PC-9 (cell line): ENCODE measurements at regions not wholly inside any gene's neighbourhood (a gene's known extent, or its start where the extent isn't known, plus 50 kb on each side); places are given as distances from the start of the nearest gene placed in this dataset.

Experiments used
- BruUV-seq: library from RNA; stranded (reverse); fragments of 400-500 nt; replicated peaks from 2 replicates; lab custom pipeline; 2021; lab: Mats Ljungman, UMichigan
- CTCF ChIA-PET: fragments of 300-600 bp; sonication (Branson Sonifier 250); formaldehyde crosslinking; loops from one replicate; lab custom pipeline; 2022; ENCODE audit warnings: antibody characterized with exemption; lab: Charles Lee
- POLR2A ChIA-PET: fragments of 300-600 bp; sonication (Branson Sonifier 250); formaldehyde crosslinking; loops from one replicate; lab custom pipeline; 2022; ENCODE audit warnings: antibody characterized with exemption; ENCODE audit not compliant: unreplicated experiment; lab: Charles Lee
- DNase-seq, 2 experiments: peaks; one replicate each; pipeline versions ENCODE4 v3.0.0 to v3.0.0-alpha.2; 2015 to 2022; ENCODE audit warnings: mixed read lengths in 1 of 2
- H2AFZ ChIP-seq: fragments of 200-600 bp; sonication (generic); 2 replicates; pipeline ENCODE4 v1.8.1; 2017; ENCODE audit warnings: antibody characterized with exemption
- H3F3A ChIP-seq: fragments of 200-600 bp; sonication (generic); 2 replicates; pipeline ENCODE4 v1.8.1; 2017; ENCODE audit warnings: antibody characterized with exemption, mild to moderate bottlenecking, low read depth; ENCODE audit not compliant: insufficient read depth
- H3K27ac ChIP-seq: fragments of 200-600 bp; sonication (generic); 2 replicates; pipeline ENCODE4 v1.6.1; 2016; ENCODE audit warnings: mixed run types
- H3K27me3 ChIP-seq: fragments of 200-600 bp; sonication (generic); 2 replicates; pipeline ENCODE4 v1.6.1; 2016; ENCODE audit warnings: low read depth, mixed run types; ENCODE audit not compliant: insufficient read depth
- H3K36me3 ChIP-seq: fragments of 200-600 bp; sonication (generic); 2 replicates; pipeline ENCODE4 v1.6.1; 2016; ENCODE audit warnings: low read depth, mixed run types
- H3K4me1 ChIP-seq: fragments of 200-600 bp; sonication (generic); replicated peaks from 2 replicates; pipeline ENCODE4 v1.6.1; 2016; ENCODE audit warnings: mixed run types; ENCODE audit not compliant: insufficient read depth
- H3K4me2 ChIP-seq: fragments of 200-600 bp; sonication (generic); 2 replicates; pipeline ENCODE4 v1.6.1; 2017; ENCODE audit warnings: mixed run types
- H3K4me3 ChIP-seq: fragments of 200-600 bp; sonication (generic); 2 replicates; pipeline ENCODE4 v1.6.1; 2016; ENCODE audit warnings: mixed run types
- H3K79me2 ChIP-seq: fragments of 200-600 bp; sonication (generic); 2 replicates; pipeline ENCODE4 v1.6.1; 2017; ENCODE audit warnings: low read depth, mixed run types
- H3K9me2 ChIP-seq: fragments of 200-600 bp; sonication (generic); 2 replicates; pipeline ENCODE4 v1.8.1; 2017; ENCODE audit warnings: mild to moderate bottlenecking; ENCODE audit not compliant: insufficient read depth
- H3K9me3 ChIP-seq: fragments of 200-600 bp; sonication (generic); 2 replicates; pipeline ENCODE4 v1.8.1; 2016; ENCODE audit warnings: low read depth; ENCODE audit not compliant: insufficient read depth
- H4K20me1 ChIP-seq: fragments of 200-600 bp; sonication (generic); 2 replicates; pipeline ENCODE4 v1.8.1; 2017; ENCODE audit not compliant: insufficient read depth
- CTCF ChIP-seq: fragments of 200-600 bp; sonication (generic); conservative IDR thresholded peaks from 2 replicates; pipeline ENCODE4 v1.6.1; 2017; ENCODE audit warnings: mixed run types, antibody characterized with exemption, mild to moderate bottlenecking, moderate library complexity
- EZH2 ChIP-seq: fragments of 200-600 bp; sonication (generic); IDR thresholded peaks from 2 replicates; pipeline ENCODE4 v1.8.0; 2017; ENCODE audit warnings: antibody characterized with exemption, low read depth
- intact Hi-C: fragments of 100-400 bp; cut with micrococcal nuclease; formaldehyde crosslinking; loops from one replicate; pipeline ENCODE4 v1.10.0; 2022; ENCODE audit not compliant: unreplicated experiment

- no peak overlapping the region for H3K4me2 ChIP-seq
- DNase-seq, result no peak
- no peaks in the 10 kb centered on the region for H3K36me3 ChIP-seq
- intact Hi-C loops, result no loop called here
- H4K20me1 ChIP-seq, result no peaks in the 10 kb centered on the region
- POLR2A ChIA-PET, result no interaction called here
- H3K79me2 ChIP-seq, result no peaks in the 10 kb centered on the region
- H3K9me2 ChIP-seq, result no peaks in the 10 kb centered on the region
- no TSS peak for BruUV-seq
- CTCF ChIA-PET, result no interaction called here
- H3F3A ChIP-seq, result 0 out of 2 replicates have a peak, but pooled peaks cover 10% of the 10 kb centered on the region
- peaks cover 30% of the 10 kb centered on the region for H3K4me1 ChIP-seq
- H3K4me3 ChIP-seq, result no peak overlapping the region
- no peak overlapping the region for H2AFZ ChIP-seq
- no peak overlapping the region for H3K27ac ChIP-seq
- H3K27me3 ChIP-seq, result no peaks in the 10 kb centered on the region
- H3K9me3 ChIP-seq, result no peaks in the 10 kb centered on the region
- no peak for TF ChIP-seq EZH2
- no peak for TF ChIP-seq CTCF
These were observed 346.9 kb downstream of the PBX1 start for GRCh38 chr1:164905869-164906268.

GRCh38 chr1:164902491-164902890 lies 343.5 kb downstream of the PBX1 start:
- BruUV-seq, result no TSS peak
- CTCF ChIA-PET, result no interaction called here
- no peaks in the 10 kb centered on the region for H3F3A ChIP-seq

More at GRCh38 chr1:164902491-164902890, 343.5 kb downstream of the PBX1 start:
- H3K4me2 ChIP-seq, result no peak overlapping the region
- POLR2A ChIA-PET, result no interaction called here
- no peaks in the 10 kb centered on the region for H4K20me1 ChIP-seq
- H3K9me2 ChIP-seq, result no peaks in the 10 kb centered on the region
- H2AFZ ChIP-seq, result no peak overlapping the region
- no peak overlapping the region for H3K4me3 ChIP-seq
- no peak for DNase-seq
- no peak overlapping the region for H3K27ac ChIP-seq
- no peaks in the 10 kb centered on the region for H3K36me3 ChIP-seq
- H3K9me3 ChIP-seq, result no peaks in the 10 kb centered on the region; the same call in 1 of the 2 replicates
- TF ChIP-seq EZH2 (no peak), CTCF (no peak)
- no peaks in the 10 kb centered on the region for H3K79me2 ChIP-seq
- no peaks in the 10 kb centered on the region for H3K27me3 ChIP-seq
- intact Hi-C loops, result no loop called here
- H3K4me1 ChIP-seq, result peaks cover 9% of the 10 kb centered on the region
